ENCODE measurements at regions not wholly inside any gene's neighbourhood (a gene's known extent, or its start where the extent isn't known, plus 50 kb on each side); places are given as distances from the start of the nearest gene placed in this dataset.
"Not testable (repeated sequence)": the region's sequence is repeated elsewhere in the genome, so short reads cannot be mapped to it uniquely, and the experiment has no call there.

DNA sequence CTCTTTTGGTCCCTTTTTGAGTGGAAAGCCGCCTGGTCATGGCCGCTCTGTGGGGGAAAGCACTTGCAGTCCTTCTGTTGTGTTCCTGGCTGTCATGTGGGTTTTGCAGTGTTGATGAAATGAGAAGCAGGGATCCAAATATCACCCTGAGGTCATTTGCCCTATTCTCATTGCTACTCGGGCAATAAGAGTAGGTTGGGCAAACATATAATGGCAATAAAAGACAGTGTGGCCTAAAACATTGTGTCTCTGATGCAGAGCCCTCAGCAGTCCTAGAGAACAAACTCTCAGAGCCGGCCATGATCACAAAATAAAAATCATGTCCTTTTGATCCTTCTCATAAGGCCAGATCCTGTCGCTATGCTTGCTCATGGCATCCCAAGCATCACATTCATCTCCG lies 361.1 kb upstream of the KLF4 start:
- no peak for DNase-seq

DNA sequence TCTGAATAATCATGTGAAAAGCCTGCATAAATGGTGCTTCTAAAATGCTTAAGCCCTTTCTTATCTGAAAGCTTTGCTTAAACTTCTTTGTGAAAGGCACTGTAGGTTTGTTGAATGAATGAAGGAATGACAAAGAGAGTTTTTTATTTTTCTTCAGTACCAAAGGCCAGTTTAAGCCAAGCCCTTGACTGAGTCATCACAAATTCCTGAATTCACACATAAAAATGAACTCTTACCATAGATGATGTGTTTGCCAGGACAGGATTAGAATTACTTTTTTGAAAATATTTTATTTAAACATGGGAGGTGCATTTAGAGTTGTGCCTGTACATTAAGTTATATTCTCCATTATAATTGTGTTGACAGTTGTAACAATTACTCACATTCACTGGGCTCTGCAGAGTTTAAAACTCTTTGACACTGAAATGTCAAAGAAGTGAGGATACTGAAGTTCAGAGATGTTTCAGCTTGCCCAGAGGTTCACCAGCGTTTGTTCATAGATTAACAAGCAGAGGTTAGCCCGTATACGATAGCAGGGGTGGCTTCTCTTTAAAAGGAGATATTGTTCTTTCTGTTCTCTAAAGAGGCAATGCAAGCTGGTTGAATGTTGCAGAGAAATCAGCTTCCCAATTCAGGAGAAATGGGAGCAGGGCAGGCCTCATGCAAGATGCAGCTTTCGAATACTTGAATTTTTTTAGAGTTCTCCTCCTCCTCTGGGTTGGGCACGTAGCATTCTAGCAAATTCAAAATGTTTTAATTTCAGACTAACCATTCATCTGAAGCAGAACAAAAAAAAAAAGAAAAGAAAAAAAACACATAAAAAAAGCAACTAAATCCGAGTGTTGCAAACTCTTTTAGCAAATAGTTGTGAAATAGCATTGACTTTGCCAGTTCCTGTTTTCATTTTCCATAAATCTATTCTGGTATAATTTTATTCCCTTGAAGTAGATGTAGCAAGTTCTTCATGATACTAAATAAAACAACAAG lies 358.7 kb upstream of the KLF4 start:
- no peak for DNase-seq

DNA sequence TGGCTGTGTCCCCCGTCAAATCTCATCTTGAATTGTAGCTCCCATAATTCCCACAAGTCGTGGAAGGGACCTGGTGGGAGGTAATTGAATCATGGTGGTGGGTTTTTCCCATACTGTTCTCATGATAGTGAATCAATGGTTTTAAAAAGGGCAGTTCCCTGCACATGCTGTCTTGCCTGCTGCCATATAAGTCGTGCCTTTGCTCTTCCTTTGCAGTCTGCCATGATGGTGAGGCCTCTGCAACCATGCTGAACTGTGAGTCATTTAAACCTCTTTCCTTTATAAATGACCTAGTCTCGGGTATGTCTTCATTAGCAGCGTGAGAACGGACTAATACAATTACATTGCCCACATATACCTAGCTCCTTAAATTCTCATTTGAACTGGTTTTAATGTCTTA lies 353.0 kb upstream of the KLF4 start:
- no peak for DNase-seq

DNA sequence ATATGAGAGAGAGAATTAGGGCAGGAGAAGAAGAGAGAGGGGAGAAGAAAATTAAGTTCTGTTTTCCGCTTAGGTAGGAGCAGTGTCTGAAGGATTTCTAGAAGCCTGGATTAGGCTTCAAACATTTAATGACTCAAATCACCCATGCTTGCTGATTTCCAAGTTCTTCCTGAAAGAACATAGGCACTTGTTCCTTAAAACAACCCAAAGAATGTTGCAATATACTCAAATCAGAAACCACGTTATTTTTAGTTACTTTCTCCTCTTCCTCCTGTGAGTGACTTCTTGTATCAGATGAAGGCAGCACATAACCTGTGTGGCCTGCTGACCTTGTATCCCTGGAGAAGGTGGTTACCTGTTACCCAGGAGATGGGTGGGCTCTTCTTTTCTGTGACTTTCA lies 351.5 kb upstream of the KLF4 start:
- DNase-seq, result no peak

DNA sequence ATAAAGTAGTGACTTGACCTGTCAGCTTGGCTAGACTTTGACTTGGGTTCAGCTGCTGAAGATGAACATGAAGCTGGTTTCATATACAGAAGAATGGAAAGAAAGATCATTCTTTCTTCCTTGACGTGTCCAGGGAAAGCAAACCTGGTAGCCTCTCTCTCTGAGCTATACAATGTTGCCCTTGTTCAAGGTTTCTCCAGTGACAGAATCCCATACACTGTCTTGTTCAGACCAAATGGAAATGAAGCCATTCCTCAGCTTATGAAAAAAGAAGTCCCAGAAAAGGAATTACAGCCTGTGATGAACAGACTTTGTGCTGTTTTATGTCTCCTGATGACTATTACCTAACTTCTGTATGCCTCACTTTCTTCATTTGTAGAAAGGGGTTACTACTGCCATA lies 349.8 kb upstream of the KLF4 start:
- DNase-seq, result no peak

DNA sequence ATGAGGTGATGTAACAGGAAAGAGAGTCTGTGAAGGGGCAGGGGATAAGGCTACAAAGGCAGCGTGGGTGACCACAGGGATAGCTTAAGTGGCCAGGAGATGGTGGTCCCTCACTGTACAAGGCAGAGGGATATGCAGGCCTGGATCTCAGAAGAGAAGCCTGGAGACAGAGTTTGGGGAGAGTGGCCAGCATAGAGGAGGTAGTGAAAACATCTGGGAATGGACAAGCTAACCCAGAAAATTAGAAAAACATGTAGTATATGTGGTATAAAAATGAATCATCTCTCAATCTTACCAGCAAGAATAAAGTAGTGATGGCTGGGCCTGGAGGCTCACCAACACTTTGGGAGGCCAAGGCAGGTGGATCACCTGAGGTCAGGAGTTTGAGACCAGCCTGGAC lies 349.2 kb upstream of the KLF4 start:
- no peak for DNase-seq

DNA sequence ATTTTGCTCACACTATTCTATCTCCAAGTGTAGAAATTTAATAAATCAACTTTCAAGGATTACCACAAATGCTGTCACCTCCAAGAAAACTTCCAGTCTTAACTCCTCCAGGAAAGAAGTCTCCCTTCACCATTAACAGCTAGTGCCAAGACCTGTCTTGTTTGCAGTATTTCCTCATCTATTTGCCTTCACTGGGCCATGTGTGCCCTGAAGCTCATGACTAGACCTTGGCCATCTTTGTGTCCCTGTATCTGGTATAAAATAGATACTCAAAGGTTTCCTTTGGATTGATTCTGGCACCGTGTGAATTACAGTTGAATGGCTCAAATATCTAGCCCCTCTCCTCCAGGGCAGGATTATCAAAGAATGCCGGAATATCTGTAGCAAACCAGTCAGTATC lies 346.7 kb upstream of the KLF4 start:
- DNase-seq, result no peak

DNA sequence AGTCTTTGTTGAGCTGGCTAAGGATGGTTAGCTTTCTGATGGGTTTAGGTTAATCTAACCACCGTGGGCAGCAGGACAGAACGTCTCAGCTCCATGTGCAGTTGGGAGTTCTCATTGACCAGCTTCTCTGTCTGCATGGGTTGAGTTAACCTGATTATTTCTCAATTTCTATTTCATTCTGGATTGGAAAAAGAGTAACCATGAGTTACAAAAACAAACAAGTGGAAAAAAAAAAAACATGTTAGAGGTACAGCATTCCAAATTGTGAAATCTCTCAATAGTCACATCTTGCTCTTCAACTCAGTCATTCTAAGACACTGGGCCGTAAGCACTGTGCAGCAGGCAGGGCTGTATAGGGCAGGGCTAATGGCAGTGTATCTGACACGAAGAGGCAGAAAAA lies 343.7 kb upstream of the KLF4 start:
- no peak for DNase-seq

DNA sequence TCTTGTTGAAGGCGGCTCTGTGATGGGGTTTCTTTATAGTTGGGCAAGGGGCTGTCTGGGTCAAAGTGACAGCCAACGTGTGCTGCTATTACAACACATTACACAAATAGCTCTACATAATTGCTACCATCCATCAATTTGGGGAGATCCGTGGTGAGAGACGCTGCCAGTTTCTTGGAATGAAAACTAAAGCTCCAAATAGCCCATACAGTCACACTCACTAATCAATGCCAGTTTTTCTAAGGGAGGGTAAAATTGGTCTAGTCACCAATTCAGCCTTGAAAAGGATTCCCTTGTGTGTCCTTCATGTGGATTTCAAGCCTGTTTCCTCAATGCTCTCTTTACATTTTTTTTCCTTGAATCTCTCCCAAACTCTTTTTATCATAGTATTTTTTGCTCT lies 343.3 kb upstream of the KLF4 start:
- no peak for DNase-seq

DNA sequence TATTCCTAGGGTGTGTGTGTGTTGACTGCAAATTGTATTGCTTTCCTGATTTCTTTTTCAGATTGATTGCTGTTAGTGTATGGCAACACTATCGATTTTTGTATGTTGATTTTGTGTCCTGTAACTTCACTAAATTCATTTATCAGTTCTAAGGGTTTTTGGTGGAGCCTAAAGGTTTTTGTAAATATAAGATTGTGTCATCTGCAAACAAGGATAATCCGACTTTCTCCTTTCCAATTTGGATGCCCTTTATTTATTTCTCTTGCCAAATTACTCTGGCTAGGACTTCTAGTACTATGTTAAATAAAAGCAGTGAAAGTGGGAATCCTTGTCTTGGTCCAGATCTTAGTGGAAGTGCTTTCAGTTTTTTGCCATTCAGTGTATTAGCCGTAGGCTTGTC lies 340.9 kb upstream of the KLF4 start:
- DNase-seq, result no peak

DNA sequence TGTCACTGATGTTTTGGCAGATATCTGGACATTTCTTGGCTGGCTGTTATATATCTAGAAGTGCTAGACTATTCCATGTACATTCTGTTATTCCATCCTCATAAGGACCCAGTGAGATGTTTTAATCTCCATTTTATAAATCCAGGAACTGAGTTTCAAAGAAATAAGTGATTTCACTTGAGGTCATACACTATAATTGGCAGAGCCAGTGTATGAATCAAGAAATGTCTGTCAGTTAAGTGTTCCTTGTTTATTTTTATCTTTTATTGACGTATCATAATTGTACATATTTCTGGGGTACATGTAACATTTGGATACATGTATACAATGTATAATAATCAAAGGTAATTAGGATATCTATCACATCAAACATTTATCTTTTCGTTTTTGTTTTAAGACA lies 338.3 kb upstream of the KLF4 start:
- DNase-seq, result no peak

DNA sequence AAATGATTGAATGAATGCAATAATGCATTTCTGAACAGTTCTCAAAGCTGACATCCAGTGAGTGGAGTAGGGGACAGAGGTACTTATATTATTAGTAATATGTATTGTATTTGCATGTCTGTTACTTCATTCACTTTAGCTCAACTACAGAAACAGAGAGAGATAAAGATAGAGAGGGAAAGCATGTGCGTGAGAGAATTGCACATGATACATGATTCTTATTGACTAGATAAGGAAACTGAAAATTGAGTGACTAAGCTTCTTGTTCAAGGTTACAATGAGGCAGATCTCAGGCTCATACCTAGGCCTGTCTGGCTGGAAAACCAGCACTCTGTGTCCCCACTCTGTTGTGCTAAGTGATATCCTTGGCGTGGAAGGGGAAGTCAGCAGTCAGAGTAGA lies 337.7 kb upstream of the KLF4 start:
- no peak for DNase-seq

DNA sequence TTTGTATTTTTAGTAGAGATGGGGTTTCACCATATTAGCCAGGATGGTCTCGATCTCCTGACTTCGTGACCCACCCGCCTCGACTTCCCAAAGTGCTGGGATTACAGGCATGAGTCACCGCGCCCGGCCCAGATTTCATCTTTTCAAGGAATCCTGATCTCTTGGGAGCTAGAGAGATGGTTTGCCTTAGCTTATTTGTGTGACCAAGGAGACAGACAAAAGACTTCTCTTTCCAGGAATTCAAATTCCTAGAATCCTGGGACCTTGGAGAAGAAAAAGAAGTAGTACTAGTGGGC lies 337.1 kb upstream of the KLF4 start:
- not testable (repeated sequence) for DNase-seq

DNA sequence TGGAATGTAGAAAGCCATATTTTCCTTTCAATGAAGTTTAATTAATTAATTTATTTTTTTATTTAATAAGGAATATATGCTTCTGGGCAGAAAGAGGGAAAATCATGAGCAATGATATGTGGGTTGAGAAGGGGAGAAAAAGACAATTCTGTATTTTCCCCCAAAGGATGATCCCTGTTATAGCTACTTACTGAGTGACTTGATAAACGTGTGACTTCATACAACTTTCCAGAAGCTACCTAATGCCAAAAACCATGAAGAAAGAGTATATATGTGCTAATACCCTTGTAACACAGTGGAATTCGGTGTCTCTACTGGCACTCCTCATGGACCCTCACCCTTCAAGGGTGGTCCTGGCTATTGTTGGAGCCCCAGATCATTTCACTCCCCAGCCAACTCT lies 335.0 kb upstream of the KLF4 start:
- DNase-seq, result no peak

DNA sequence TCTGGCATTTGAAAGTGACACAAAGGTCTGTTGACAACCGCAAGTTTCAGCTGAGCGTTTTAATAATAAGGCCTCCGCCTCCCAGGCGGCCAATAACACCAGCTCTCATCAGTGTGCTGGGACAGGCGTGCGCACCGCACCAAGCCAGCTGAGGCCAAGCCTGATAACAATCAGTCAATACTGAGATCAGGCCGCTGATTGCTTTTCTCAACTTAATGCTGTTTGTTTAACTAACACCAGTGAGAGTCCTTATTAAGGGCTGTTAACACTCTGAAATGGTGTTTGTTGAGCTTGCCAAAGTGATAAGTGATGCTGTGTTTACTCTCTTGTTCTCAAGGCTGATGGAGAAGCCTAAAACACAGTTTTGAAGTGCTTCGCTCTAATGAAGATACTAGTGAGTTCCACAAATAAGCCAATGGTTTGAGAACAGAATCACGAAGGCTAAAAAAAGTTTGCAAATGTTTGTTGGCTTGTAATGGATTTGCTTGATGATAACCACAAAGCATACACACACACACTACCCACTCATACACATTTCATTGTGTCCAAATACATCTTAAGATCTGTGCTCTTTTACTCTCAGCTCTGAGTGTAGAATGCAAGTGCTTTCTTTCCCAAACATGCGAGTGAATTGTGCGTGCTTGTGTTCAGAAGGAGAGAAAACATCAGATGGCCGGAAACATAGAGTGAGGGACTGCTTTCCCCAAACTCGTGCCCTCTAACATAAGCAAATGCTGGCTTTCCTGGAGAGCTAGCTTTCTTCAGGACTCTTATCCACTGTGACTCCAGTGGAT lies 330.4 kb upstream of the KLF4 start:
- DNase-seq, result no peak

DNA sequence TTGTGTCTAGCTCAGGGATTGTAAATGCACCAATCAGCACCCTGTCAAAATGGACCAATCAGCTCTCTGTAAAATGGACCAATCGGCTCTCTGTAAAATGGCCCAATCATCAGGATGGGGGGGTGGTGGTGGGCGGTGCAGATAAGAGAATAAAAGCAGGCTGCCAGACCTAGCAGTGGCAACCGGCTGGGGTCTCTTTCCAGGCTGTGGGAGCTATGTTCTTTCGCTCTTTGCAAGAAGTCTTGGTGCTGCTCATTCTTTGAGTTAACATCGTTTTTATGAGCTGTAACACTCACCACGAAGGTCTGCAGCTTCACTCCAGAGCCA lies 328.9 kb upstream of the KLF4 start:
- DNase-seq, result not testable (repeated sequence)

DNA sequence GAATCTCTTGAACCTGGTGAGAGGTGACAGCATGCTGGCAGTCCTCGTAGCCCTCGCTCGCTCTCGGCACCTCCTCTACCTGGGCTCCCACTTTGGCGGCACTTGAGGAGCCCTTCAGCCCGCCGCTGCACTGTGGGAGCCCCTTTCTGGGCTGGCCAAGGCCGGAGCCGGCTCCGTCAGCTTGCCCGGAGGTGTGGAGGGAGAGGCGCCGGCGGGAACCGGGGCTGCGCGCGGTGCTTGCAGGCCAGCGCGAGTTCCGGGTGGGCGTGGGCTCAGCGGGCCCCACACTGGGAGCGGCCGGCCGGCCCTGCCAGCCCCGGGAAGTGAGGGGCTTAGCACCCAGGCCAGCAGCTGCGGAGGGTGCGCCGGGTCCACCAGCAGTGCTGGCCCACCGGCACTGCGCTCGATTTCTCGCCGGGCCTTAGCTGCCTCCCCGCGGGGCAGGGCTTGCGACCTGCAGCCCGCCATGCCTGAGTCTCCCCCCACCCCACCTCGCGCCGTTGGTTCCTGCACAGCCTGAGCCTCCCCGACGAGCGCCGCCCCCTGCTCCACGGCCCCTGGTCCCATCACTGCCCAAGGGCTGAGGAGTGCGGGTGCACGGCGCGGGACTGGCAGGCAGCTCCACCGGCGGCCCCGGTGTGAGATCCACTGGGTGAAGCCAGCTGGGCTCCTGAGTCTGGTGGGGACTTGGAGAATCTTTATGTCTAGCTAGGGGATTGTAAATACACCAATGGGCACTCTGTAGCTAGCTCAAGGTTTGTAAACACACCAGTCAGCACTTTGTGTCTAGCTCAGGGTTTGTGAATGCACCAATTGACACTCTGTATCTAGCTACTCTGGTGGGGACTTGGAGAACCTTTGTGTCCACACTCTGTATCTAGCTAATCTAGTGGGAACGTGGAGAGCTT lies 328.3 kb upstream of the KLF4 start:
- not testable (repeated sequence) for DNase-seq

DNA sequence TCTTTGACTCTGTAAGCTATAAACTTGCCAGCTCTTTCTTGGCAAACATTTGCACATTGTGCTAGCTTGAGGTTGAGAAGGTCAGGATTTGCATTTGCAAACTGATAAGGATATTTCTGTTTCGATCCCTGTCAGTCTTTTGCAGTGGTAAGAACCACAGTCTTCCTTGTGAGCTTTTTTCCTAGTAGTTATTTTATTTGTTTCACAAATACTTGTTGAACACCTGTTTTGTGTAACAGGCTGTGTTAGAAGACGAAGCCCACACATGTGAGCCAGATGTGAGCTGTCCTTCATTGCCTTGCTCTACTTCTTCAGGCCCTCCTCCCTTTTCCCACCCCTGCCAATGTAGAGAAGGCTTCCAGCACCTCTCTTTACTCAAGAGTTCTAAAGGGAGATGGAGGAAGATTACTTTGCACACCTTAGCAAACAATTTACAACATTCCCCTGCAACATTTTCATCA lies 327.0 kb upstream of the KLF4 start:
- DNase-seq, result no peak

DNA sequence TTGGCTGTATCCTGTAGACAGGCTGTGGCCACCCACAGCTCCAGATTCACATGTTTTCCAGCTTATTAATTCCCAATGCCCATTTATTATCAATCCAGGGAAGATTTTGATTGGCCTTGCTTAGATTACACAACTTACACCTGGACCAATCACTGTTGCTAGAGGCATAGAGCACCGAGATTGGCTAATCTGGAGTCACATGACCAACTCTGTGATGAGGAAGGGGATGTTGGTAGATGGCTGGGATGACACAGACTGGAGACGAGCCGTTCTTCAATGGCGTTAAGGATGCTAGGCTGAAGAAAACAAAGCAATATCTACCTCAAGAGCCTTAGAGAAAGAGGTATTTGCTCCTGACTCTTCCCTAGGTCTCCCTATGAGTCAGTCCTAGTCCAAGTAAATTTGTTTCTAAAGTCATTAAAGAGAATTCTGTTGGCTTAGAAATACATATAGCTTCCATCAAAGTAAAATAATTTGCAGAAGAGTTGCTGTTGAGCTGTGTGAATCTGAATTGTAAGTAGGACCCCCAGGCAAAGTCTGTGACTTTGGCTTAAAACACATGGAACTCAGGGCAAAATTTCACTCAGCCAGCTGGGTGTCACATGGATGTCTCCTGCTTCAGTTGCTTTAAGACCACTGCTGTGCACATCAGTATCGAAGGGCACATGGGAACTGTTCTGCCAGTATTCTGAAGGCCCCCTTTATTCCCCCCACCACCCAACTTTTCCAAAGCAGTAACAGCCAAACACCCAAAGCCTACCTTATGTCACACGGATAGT lies 326.4 kb upstream of the KLF4 start:
- no peak for DNase-seq

DNA sequence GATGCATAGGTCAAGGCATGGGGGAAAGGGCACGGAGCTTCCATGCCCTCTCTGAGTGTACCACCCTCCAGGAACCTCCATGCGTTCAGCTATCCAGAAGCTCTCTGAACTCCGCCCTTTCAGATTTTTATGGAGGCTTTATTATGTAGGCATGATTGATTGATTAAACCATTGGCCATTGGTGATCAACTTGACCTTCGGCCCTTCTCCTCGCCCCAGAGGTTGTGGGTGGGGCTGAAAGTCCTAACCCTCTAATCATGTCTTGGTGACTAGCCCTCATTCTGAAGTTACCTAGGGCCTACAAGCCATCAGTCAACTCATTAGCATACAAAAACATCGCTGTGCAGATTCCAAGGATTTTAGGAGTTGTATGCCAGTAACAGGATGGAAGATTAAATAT lies 323.7 kb upstream of the KLF4 start:
- DNase-seq, result no peak

DNA sequence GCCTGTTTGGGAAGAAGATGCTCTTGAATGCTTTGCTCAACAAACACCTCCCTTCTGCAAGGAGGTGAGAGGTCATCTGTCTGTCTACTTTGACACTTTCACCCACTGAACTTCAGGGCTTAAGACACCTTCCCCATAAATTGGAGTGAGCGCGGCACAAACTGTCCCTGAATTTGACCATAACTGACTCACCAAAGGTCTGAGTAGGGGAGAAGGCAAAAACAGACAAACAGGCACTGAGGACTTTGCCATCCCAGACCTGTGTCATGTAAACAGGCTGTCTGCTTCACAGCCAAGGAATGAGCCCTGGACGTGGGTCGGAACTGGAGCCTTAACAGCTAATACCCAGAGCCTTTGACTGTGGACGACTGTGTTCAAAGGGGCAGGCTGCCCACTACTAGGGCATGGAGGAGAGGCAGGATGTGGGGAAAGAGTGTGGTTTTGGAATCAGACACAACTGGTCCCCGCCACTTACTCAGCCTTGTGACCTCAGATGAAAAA lies 320.9 kb upstream of the KLF4 start:
- no peak for DNase-seq

DNA sequence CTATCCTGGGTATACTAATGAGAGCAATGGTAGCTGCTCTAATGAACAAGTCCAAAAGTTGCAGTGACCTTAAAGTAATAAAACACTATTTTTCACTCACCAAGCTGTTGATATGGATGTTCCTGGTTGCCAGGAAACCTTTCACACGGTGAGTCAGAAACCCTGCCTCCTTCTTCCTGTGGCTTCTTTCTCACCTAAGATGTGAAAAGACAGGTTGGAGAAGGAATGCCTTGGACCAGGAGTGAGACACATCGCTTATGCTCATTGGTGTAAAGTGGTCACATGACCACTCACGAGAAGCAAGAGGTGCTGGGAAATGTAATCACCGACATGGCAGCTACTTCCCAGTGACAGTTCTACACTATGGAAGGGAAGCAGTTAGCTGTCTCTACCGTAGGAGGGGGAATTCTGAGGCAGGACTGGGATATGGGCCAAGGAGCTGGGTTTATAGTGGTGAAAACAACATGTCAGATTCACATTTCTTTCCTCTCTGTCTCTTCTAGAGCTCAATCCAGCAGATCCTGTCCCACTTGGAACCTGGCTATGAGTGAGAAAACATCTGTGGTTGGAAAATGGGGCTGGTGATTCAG lies 320.4 kb upstream of the KLF4 start:
- DNase-seq, result no peak
